ENCODE measurements at regions not wholly inside any gene's neighbourhood (a gene's known extent, or its start where the extent isn't known, plus 50 kb on each side); places are given as distances from the start of the nearest gene placed in this dataset.

DNA sequence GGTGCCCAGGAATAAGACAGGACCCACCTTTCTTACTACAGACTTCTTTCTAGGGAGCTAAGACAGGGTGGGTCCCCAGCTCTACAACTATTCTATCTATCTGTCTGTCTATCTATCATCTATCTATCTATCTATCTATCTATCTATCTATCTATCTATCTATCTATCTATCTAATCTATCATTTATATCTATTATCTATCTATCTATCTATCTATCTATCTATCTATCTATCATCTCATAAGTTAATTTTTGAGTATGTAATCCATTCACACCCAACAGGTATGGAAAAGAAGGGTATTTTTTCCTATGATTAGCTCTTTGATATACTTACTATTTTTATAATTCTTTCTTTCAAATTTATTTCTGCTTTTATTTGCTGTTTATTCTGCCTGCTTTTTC is 55.9 kb downstream of the BAMBI start:
- no peak for DNase-seq (ENCODE audit: extremely low spot score)
- H3K4me1 ChIP-seq (ENCODE audit: insufficient read depth), result no peaks in the 10 kb centered on the region

DNA sequence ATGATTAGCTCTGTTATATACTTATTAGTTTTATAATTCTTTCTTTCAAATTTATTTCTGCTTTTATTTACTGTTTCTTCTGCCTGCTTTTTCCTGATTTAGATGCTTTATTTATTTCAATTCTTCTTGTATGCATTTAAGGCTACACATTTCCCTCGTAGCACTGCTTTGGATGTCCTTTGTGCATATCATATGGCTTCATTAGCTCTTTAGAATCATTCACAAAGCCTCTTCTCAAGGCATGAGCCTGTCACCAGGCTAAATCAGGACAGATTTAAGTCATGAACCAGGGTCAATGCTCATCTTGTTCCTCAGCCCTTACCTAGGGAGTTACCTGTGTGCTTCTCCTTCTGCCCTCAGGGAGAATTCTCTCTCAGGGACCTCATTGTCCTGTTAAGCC is 56.3 kb downstream of the BAMBI start:
- no peaks in the 10 kb centered on the region for H3K36me3 ChIP-seq (ENCODE audit: insufficient read depth)
- H3K4me1 ChIP-seq (ENCODE audit: insufficient read depth), result no peaks in the 10 kb centered on the region
- H3K27ac ChIP-seq (ENCODE audit: low read depth), result no peak overlapping the region
- 100% methylated on average over 1 of the region's 1 CpG for WGBS
- DNase-seq (ENCODE audit: extremely low spot score), result no peak
- no peak overlapping the region for H3K4me3 ChIP-seq (ENCODE audit: low read depth, low read length)

More for the DNA sequence above, 55.9 kb downstream of the BAMBI start:
- Histone ChIP-seq H3K4me3 (ENCODE audit: low read depth, low read length) (no peak overlapping the region), H3K36me3 (ENCODE audit: insufficient read depth) (no peaks in the 10 kb centered on the region), H3K27ac (ENCODE audit: low read depth) (no peak overlapping the region)

DNA sequence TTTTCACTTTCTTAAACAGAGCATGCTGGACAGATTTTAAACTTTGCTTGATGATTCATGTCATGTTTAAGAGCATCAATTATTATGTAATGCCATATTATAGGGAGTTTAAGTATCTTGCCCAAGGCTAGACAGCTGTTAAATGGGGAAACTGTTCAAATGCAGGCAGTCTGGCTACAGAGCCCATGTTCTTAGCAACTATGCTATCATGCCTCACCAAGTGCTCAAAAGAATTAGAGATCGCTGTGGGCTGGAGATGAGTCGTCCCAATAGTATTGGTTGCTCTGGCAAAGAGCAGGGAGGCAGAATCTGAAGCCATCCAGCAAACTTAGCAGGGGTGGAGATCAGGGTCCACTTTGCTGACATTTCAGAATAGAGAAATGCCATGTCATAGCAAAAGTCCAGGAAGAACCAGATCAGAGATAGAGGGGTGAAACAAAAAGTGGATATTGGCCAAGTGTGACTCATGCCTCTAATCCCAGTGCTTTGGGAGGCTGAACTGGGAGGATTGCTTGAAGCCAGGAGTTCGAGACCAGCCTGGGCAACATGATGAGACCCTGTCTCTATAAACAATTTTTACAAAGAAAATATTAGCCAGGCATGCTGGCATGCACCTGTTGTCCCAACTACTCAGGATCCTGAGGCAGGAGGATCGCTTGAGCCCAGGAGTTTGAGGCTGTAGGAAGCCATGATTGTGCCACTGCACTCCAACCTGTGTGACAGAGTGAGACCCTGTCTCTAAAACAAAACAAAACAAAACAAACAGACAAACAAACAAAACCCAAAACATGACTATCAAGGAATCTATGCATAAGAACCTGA is 57.8 kb downstream of the BAMBI start:
- H3K36me3 ChIP-seq (ENCODE audit: insufficient read depth), result no peaks in the 10 kb centered on the region
- 33% methylated on average over 4 of the region's 4 CpGs for WGBS
- no peak for DNase-seq (ENCODE audit: extremely low spot score)
- H3K4me1 ChIP-seq (ENCODE audit: insufficient read depth), result no peaks in the 10 kb centered on the region
- H3K4me3 ChIP-seq (ENCODE audit: low read depth, low read length), result no peak overlapping the region
- H3K27ac ChIP-seq (ENCODE audit: low read depth), result no peak overlapping the region

DNA sequence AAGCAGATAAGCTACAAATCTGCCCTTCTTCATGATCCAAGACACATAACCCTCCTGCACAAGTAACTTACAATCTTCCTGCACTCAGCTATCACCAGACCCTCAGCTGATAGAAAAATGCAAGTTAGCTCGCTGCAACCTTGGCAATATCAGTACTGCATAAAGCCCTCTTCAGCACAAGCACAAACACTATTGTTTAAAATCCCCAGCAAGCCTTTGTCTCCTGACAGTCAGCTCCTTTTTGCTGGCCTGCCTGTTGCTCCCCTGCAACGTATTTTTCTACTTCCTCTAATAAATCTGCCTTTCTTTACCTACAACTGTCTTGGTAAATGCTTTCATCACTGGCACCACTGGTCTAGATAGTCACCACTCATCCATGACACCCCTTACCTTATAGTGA is 59.8 kb downstream of the BAMBI start:
- H3K36me3 ChIP-seq (ENCODE audit: insufficient read depth), result no peaks in the 10 kb centered on the region
- WGBS, result 52% methylated on average over 2 of the region's 2 CpGs
- DNase-seq (ENCODE audit: extremely low spot score), result no peak
- H3K4me1 ChIP-seq (ENCODE audit: insufficient read depth), result no peaks in the 10 kb centered on the region
- H3K27ac ChIP-seq (ENCODE audit: low read depth), result no peak overlapping the region
- H3K4me3 ChIP-seq (ENCODE audit: low read depth, low read length), result no peak overlapping the region

DNA sequence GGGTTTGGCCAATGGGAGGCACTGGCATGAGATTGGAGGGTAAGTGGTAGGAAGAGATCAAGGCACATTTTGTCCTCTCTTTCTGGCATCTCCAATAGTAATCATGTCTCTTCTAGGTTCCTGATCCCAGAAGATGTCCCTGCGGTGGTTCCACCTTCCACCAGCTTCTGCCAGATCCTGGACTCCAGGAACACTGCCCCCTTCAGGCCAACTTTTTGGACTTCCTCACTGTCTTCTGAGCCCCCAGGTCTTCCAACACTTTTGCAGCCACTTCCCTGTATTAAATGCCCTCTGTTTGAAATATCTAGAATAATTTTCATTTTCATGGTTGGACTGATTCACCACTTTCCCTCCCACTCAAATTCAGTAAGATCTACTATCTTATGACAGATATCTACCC is 60.9 kb downstream of the BAMBI start:
- Histone ChIP-seq H3K36me3 (ENCODE audit: insufficient read depth) (no peaks in the 10 kb centered on the region), H3K27ac (ENCODE audit: low read depth) (no peak overlapping the region), H3K4me3 (ENCODE audit: low read depth, low read length) (no peak overlapping the region), H3K4me1 (ENCODE audit: insufficient read depth) (no peaks in the 10 kb centered on the region)
- 97% methylated on average over 1 of the region's 1 CpG for WGBS
- no peak for DNase-seq (ENCODE audit: extremely low spot score)

DNA sequence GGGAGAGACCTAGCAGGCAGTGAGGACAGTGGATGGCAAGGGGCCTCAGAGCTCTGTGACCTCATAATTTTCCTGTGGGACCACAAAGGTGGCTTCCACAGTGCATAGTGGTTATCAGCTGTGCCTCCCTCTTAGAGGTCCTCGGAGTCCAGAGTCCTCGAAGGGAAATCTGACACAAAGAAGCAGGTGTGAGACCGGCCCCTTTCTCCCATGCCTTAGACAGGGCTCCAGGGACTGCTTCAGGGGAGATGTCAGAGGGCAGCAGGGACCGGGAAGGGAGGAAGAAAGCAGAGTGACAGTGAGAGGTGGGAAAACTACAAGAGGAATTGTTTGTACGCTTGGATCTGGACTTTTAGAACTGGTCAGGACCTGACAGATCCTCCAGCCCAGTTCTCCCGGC is 66.3 kb downstream of the BAMBI start:
- WGBS, result 84% methylated on average over 6 of the region's 6 CpGs
- Histone ChIP-seq H3K27ac (ENCODE audit: low read depth) (no peak overlapping the region), H3K36me3 (ENCODE audit: insufficient read depth) (no peaks in the 10 kb centered on the region), H3K4me3 (ENCODE audit: low read depth, low read length) (no peak overlapping the region), H3K4me1 (ENCODE audit: insufficient read depth) (no peaks in the 10 kb centered on the region)
- no peak for DNase-seq (ENCODE audit: extremely low spot score)

DNA sequence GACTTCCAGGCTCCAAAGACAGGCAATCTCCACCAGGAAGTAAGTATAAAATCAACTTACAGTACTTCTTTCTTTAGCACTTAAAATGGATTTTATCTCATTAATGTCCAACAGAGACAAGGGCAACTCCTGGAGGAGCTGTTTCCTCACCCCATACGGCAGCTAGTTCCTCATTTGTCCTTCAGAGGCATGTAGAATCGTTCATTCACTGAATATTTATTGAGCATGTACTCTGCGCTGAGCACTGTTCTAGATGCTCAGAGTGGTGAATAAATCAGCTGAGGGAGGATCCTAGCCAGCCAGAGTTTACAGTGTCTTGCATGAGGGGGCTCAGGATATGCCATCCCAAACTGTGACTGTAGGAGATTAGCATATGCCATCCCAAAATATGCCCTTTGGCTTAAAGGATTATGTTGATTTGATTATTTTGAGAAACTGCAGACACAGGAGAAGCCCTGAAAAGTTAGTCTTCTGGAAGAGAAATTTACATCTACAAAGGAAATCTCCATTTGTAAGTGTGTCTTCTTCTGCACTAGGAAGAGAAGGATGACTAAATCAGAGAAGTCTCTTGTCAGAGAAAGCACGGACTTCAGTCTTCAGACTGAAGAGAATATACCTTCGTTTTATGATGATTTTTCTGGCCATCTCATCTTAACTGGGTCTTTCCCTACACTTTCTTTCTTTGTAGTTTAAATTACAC is 66.9 kb downstream of the BAMBI start:
- Histone ChIP-seq H3K36me3 (ENCODE audit: insufficient read depth) (no peaks in the 10 kb centered on the region), H3K4me3 (ENCODE audit: low read depth, low read length) (no peak overlapping the region), H3K27ac (ENCODE audit: low read depth) (no peak overlapping the region), H3K4me1 (ENCODE audit: insufficient read depth) (no peaks in the 10 kb centered on the region)
- WGBS, result 81% methylated on average over 5 of the region's 5 CpGs
- DNase-seq (ENCODE audit: extremely low spot score), result no peak

DNA sequence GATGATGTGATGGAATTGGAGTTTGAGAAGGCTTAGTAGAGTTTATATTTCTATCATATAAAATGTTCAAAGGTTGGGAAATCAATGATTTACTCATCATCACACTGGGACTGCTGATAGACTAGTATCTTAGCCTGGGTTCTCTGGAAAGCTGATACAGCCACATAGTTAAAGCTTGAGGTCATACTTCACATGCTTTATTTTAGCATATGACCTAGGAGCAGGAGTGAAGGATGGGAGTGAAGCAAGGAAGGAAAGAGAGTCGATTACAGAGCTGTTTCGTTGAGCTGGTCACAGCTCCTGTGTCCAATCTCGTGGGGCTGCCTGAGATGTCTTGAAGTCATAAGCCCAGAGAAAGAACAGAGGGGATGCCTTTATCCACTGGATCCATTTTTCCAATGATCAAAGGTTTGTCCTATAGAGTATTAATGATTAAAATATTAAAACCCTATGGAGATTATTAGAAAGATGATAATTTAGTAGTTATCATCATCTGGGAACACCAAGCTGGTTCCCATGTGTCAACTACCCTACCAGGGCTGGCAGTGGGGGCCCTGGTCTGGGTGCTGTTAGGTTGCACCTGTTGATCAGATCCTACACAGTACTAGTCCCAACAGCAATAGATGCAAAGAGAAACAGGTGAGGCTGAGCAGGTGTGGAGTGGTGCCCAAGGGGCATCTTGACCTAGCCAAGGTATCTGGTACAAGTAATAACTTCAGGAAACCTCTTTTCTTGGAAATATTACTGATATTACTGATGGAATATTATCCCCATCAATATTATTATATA is 77.8 kb downstream of the BAMBI start:
- WGBS, result 54% methylated on average over 3 of the region's 3 CpGs
- Histone ChIP-seq H3K4me1 (ENCODE audit: insufficient read depth) (no peaks in the 10 kb centered on the region), H3K27ac (ENCODE audit: low read depth) (no peak overlapping the region), H3K4me3 (ENCODE audit: low read depth, low read length) (no peak overlapping the region), H3K36me3 (ENCODE audit: insufficient read depth) (no peaks in the 10 kb centered on the region)
- DNase-seq (ENCODE audit: extremely low spot score), result no peak

DNA sequence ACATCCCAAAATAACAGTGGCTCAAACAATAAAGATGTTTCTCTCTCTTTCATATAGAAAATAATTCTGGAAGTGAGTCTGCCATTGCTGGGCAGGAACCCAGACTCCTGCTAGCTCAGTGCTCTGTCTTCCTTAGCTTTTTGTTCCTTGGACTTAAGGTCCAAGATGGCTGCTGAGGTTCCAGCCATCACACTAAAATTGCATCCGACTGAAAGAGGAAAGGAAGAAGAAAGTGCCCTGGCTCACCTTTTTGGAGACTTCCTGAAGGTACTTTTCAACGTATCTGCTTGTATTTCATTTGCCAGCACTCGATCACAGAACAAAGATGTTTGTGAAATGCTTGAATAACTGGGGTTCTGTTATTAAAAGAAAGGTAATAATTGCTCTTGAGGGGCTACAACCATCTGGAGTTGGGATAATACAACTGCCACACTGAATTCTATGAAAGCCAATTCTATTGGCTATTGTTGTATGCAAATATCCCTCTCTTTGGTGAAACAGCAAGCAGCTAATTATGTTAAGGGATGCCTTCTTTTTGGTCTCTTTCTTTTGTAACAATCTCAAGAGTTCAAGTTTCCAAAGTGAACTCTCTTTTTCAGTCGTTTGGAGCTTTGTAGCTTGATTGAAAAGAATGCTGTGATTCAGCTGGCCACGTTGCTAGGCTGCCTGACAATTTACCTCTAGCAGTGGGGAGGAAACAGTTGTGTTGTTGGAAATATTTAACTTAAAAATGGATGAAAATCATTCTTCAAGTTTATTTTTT is 83.9 kb downstream of the BAMBI start:
- no peaks in the 10 kb centered on the region for H3K4me1 ChIP-seq (ENCODE audit: insufficient read depth)
- no peaks in the 10 kb centered on the region for H3K36me3 ChIP-seq (ENCODE audit: insufficient read depth)
- no peak overlapping the region for H3K4me3 ChIP-seq (ENCODE audit: low read depth, low read length)
- DNase-seq (ENCODE audit: extremely low spot score), result no peak
- H3K27ac ChIP-seq (ENCODE audit: low read depth), result no peak overlapping the region
- WGBS, result 68% methylated on average over 5 of the region's 5 CpGs

DNA sequence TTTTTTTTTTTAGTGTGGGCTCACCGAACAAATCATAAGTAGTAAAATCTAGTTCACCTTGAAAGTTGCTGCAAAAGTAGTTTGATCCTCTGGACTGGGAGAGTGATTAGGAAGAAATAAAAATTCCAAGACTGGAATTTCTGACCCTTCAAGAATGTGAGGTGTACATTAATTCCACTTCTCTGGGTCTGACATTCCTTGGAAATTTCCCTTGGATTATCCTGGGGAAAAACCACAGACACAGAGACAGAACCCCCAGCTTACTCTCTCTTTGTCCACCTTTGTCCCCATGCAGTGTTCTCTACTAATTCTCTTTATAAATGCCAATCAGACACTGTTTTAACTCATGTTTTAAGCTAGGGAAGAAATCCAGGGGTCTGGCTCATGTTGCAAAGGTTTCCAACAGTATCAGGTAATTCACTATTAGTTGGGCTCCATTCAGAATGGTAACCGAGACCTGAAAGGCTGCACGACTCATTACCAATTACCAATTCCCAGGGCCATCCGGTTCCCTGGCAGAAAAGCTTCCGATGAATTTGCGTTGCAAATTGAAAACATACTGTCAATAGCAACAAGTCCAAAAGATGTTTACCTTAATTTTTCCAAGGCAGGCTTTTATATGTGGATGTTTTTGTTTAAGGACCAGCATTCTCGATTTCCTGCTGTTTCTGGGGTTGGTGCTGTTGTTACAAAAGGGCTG is 86.3 kb downstream of the BAMBI start:
- no peak for DNase-seq (ENCODE audit: extremely low spot score)
- no peaks in the 10 kb centered on the region for H3K4me1 ChIP-seq (ENCODE audit: insufficient read depth)
- 81% methylated on average over 7 of the region's 7 CpGs for WGBS
- H3K27ac ChIP-seq (ENCODE audit: low read depth), result no peak overlapping the region
- no peaks in the 10 kb centered on the region for H3K36me3 ChIP-seq (ENCODE audit: insufficient read depth)
- H3K4me3 ChIP-seq (ENCODE audit: low read depth, low read length), result no peak overlapping the region

DNA sequence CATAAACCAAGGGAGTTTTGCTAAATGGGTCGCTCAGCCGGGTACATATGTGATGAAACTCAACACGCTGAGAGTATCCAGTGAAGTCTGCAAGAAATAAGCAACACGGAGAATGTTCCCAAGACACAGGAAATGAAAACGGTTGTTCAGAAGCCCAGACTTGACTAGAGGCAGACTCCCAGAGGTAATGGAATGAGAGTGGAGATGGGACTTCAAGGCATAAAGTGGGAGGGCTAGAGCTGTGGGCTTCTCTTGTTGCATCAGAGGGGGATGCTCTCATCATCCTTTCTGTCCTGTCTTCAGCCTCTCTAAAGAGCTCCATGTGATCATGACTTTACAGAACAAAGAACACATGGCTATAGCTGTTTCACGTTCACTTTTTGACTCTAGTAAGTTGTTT is 88.3 kb downstream of the BAMBI start:
- no peaks in the 10 kb centered on the region for H3K36me3 ChIP-seq (ENCODE audit: insufficient read depth)
- no peak for DNase-seq (ENCODE audit: extremely low spot score)
- no peak overlapping the region for H3K4me3 ChIP-seq (ENCODE audit: low read depth, low read length)
- no peaks in the 10 kb centered on the region for H3K4me1 ChIP-seq (ENCODE audit: insufficient read depth)
- H3K27ac ChIP-seq (ENCODE audit: low read depth), result no peak overlapping the region
- 72% methylated on average over 6 of the region's 6 CpGs for WGBS

DNA sequence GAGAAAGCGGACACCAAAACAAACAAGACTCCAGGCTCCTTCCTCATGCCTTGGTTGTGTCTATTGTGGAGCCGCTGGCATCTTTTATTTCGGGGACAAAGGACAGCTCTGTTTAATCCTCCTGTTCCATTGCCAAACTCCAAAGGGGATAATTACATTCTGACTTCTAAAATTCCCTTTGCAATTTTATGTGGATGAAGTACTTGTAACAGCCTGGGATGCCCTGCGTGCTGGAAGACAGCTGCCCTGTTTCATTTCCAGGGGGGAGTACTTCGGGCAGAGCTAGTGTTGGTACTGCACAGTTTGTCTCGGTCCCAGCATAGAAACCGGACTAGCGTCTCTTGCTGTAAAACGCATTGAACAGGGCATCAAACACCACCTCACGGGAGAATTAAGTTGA is 90.9 kb downstream of the BAMBI start:
- WGBS, result 81% methylated on average over 10 of the region's 10 CpGs
- no peak overlapping the region for H3K27ac ChIP-seq (ENCODE audit: low read depth)
- no peak for DNase-seq (ENCODE audit: extremely low spot score)
- H3K4me3 ChIP-seq (ENCODE audit: low read depth, low read length), result no peak overlapping the region
- H3K36me3 ChIP-seq (ENCODE audit: insufficient read depth), result no peaks in the 10 kb centered on the region
- no peaks in the 10 kb centered on the region for H3K4me1 ChIP-seq (ENCODE audit: insufficient read depth)

DNA sequence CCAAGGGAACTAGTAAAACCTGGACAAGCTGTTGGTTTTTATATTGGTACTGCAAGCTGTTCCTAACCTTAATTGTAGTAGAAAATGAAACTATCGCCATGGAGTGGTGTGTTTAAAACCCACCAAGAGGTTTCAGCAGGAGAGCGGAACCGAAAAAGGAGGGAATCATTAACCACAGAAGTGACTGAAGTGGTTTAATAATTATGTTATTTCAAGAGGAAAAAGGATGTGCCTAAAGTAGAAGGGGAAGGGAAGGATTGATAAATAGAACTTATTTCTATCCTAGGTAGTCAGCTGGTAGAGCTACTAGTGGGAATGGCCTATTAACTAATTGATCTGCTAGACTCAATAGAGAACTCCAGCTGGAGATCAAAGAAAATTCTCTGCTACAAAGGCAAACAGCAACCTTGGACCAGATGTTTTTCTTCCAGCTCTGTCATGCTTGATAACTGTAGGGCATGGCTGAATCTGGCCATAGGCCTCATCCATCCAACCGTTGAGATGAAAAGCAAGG is 91.8 kb downstream of the BAMBI start:
- WGBS, result 66% methylated on average over 4 of the region's 4 CpGs
- no peak for DNase-seq (ENCODE audit: extremely low spot score)
- Histone ChIP-seq H3K4me1 (ENCODE audit: insufficient read depth) (no peaks in the 10 kb centered on the region), H3K27ac (ENCODE audit: low read depth) (no peak overlapping the region), H3K36me3 (ENCODE audit: insufficient read depth) (no peaks in the 10 kb centered on the region), H3K4me3 (ENCODE audit: low read depth, low read length) (no peak overlapping the region)

All from urinary bladder (tissue), 3 donors.